Ishikawa (cell line): ENCODE measurements at regions not wholly inside any gene's neighbourhood (a gene's known extent, or its start where the extent isn't known, plus 50 kb on each side); places are given as distances from the start of the nearest gene placed in this dataset.

ENCODE experiments used
- CREB1 ChIP-seq: IDR thresholded peaks from 2 replicates; pipeline ENCODE4 v1.6.1; 2012; ENCODE audit warnings: low read depth
- EGR1 ChIP-seq: IDR thresholded peaks from 2 replicates; pipeline ENCODE4 v1.6.1; 2012
- EP300 ChIP-seq: IDR thresholded peaks from 2 replicates; pipeline ENCODE4 v1.6.1; 2012; ENCODE audit warnings: borderline replicate concordance
- FOXM1 ChIP-seq: IDR thresholded peaks from 2 replicates; pipeline ENCODE4 v1.6.1; 2012; ENCODE audit warnings: low read depth, borderline replicate concordance
- RAD21 ChIP-seq: IDR thresholded peaks from 2 replicates; pipeline ENCODE4 v1.6.1; 2012; ENCODE audit warnings: low read depth
- TAF1 ChIP-seq: IDR thresholded peaks from 2 replicates; pipeline ENCODE4 v1.6.1; 2012; ENCODE audit warnings: low read depth, mild to moderate bottlenecking
- TCF12 ChIP-seq: IDR thresholded peaks from 2 replicates; pipeline ENCODE4 v1.6.1; 2012; ENCODE audit warnings: low read depth
- TEAD4 ChIP-seq: IDR thresholded peaks from 2 replicates; pipeline ENCODE4 v1.6.1; 2012
- YY1 ChIP-seq: IDR thresholded peaks from 2 replicates; pipeline ENCODE4 v1.6.1; 2012; ENCODE audit warnings: low read depth
- ZBTB7A ChIP-seq: IDR thresholded peaks from 2 replicates; pipeline ENCODE4 v1.6.1; 2012; ENCODE audit warnings: low read depth
- TF ChIP-seq, protein P1 (sequence below): IDR thresholded peaks from 2 replicates; pipeline ENCODE4 v1.6.1; 2012; ENCODE audit warnings: low read depth, mild to moderate bottlenecking
- TF ChIP-seq, protein P2 (sequence below): IDR thresholded peaks from 2 replicates; pipeline ENCODE4 v1.6.1; 2012
- TF ChIP-seq, protein P3 (sequence below): IDR thresholded peaks from 2 replicates; pipeline ENCODE4 v1.6.1; 2012

DNA sequence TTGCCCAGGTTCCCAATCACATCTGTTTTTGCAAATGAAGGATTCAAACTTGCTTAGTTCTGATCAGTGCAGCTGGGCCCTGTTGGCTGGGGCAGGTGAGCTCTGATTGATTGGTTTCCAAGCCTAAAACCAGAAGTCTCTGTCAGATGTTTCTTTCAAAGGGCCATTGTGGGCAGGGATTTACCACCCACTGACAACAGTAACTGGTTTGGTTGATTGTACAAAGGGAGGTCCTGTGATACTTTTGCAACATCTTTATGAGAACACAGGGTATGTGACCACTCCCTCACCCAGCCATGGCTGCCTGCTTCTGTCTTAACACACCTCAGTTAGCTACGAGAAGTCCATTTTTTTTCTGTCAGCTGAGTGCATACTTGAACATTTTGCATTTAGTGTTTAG is 184.1 kb downstream of the FLRT2 start:
- TF ChIP-seq EP300, result no peak
- no peak for TF ChIP-seq YY1
- no peak for TF ChIP-seq CREB1
- TF ChIP-seq EGR1, result no peak
- TF ChIP-seq, protein P1, sequence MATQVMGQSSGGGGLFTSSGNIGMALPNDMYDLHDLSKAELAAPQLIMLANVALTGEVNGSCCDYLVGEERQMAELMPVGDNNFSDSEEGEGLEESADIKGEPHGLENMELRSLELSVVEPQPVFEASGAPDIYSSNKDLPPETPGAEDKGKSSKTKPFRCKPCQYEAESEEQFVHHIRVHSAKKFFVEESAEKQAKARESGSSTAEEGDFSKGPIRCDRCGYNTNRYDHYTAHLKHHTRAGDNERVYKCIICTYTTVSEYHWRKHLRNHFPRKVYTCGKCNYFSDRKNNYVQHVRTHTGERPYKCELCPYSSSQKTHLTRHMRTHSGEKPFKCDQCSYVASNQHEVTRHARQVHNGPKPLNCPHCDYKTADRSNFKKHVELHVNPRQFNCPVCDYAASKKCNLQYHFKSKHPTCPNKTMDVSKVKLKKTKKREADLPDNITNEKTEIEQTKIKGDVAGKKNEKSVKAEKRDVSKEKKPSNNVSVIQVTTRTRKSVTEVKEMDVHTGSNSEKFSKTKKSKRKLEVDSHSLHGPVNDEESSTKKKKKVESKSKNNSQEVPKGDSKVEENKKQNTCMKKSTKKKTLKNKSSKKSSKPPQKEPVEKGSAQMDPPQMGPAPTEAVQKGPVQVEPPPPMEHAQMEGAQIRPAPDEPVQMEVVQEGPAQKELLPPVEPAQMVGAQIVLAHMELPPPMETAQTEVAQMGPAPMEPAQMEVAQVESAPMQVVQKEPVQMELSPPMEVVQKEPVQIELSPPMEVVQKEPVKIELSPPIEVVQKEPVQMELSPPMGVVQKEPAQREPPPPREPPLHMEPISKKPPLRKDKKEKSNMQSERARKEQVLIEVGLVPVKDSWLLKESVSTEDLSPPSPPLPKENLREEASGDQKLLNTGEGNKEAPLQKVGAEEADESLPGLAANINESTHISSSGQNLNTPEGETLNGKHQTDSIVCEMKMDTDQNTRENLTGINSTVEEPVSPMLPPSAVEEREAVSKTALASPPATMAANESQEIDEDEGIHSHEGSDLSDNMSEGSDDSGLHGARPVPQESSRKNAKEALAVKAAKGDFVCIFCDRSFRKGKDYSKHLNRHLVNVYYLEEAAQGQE, result no peak
- no peak for TF ChIP-seq TAF1
- TF ChIP-seq, protein P2, sequence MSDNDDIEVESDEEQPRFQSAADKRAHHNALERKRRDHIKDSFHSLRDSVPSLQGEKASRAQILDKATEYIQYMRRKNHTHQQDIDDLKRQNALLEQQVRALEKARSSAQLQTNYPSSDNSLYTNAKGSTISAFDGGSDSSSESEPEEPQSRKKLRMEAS, result no peak
- TF ChIP-seq, protein P3, sequence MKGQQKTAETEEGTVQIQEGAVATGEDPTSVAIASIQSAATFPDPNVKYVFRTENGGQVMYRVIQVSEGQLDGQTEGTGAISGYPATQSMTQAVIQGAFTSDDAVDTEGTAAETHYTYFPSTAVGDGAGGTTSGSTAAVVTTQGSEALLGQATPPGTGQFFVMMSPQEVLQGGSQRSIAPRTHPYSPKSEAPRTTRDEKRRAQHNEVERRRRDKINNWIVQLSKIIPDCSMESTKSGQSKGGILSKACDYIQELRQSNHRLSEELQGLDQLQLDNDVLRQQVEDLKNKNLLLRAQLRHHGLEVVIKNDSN, result no peak
- TF ChIP-seq TCF12, result no peak
- no peak for TF ChIP-seq TEAD4
- no peak for TF ChIP-seq RAD21
- no peak for TF ChIP-seq ZBTB7A
- no peak for TF ChIP-seq FOXM1
